ENCODE measurements at regions not wholly inside any gene's neighbourhood (a gene's known extent, or its start where the extent isn't known, plus 50 kb on each side); places are given as distances from the start of the nearest gene placed in this dataset.

- no peak for DNase-seq
- no peak for ATAC-seq
Observed at GRCh38 chr6:137739544-137739943, 127.5 kb upstream of the TNFAIP3 start.

GRCh38 chr6:137740091-137740755 lies 126.8 kb upstream of the TNFAIP3 start:
- H3K27ac ChIP-seq: no peak overlapping the region
- no peak for DNase-seq
- H3K4me1 ChIP-seq: peaks cover under 1 to 5% of the 10 kb centered on the region in 2 donors
- no peaks in the 10 kb centered on the region for H3K27me3 ChIP-seq
- intact Hi-C loops (cut with DNase I; ENCODE audit: low total_unique reads): no loop called here
- H3K36me3 ChIP-seq: no peaks in the 10 kb centered on the region
- no peak for ATAC-seq
- in situ Hi-C loops (cut with MboI; ENCODE audit: low sequenced_read_pairs in 4 of 4): no loop called here
- no peaks in the 10 kb centered on the region for H3K9me3 ChIP-seq
- TF ChIP-seq CTCF (IDR thresholded peaks at IDR 0.05 in 4 of 5, conservative IDR thresholded peaks at IDR 0.05 in 1 of 5) (no peak), POLR2A (IDR thresholded peaks at IDR 0.05) (no peak)
- no peak overlapping the region for H3K4me3 ChIP-seq

More at GRCh38 chr6:137739544-137739943, 127.5 kb upstream of the TNFAIP3 start:
- no peaks in the 10 kb centered on the region for H3K9me3 ChIP-seq
- intact Hi-C loops (cut with DNase I; ENCODE audit: low total_unique reads) (no loop called here), in situ Hi-C loops (cut with MboI; ENCODE audit: low sequenced_read_pairs in 4 of 4) (no loop called here)
- no peaks in the 10 kb centered on the region for H3K27me3 ChIP-seq
- no peaks in the 10 kb centered on the region for H3K36me3 ChIP-seq
- TF ChIP-seq POLR2A (IDR thresholded peaks at IDR 0.05) (no peak), CTCF (IDR thresholded peaks at IDR 0.05 in 4 of 5, conservative IDR thresholded peaks at IDR 0.05 in 1 of 5) (no peak)
- H3K27ac ChIP-seq: no peak overlapping the region
- no peaks in the 10 kb centered on the region for H3K4me1 ChIP-seq
- H3K4me3 ChIP-seq: no peak overlapping the region

- TF ChIP-seq CTCF (IDR thresholded peaks at IDR 0.05 in 4 of 5, conservative IDR thresholded peaks at IDR 0.05 in 1 of 5) (no peak), POLR2A (IDR thresholded peaks at IDR 0.05) (no peak)
- Histone ChIP-seq H3K9me3 (no peaks in the 10 kb centered on the region), H3K4me1 (peaks cover 5 to 10% of the 10 kb centered on the region in 2 donors), H3K27ac (no peak overlapping the region), H3K4me3 (no peak overlapping the region), H3K27me3 (no peaks in the 10 kb centered on the region), H3K36me3 (no peaks in the 10 kb centered on the region)
- ATAC-seq: no peak
- intact Hi-C loops (cut with DNase I; ENCODE audit: low total_unique reads): no loop called here
- in situ Hi-C loops (cut with MboI; ENCODE audit: low sequenced_read_pairs in 4 of 4): no loop called here
- no peak for DNase-seq
Observed at GRCh38 chr6:137740967-137741761, 125.9 kb upstream of the TNFAIP3 start.

GRCh38 chr6:137743493-137743892 lies 123.6 kb upstream of the TNFAIP3 start:
- in situ Hi-C loops (cut with MboI; ENCODE audit: low sequenced_read_pairs in 4 of 4): no loop called here
- no peak for TF ChIP-seq POLR2A (IDR thresholded peaks at IDR 0.05)
- TF ChIP-seq CTCF (IDR thresholded peaks at IDR 0.05 in 4 of 5, conservative IDR thresholded peaks at IDR 0.05 in 1 of 5): no peak

More at GRCh38 chr6:137743493-137743892, 123.6 kb upstream of the TNFAIP3 start:
- DNase-seq: no peak
- Histone ChIP-seq H3K4me3 (no peak overlapping the region), H3K36me3 (no peaks in the 10 kb centered on the region), H3K4me1 (peaks cover 5 to 10% of the 10 kb centered on the region in 2 donors), H3K9me3 (no peaks in the 10 kb centered on the region), H3K27me3 (no peaks in the 10 kb centered on the region), H3K27ac (no peak overlapping the region)
- no peak for ATAC-seq
- intact Hi-C loops (cut with DNase I; ENCODE audit: low total_unique reads): no loop called here
